Stimulated activated CD8-positive, alpha-beta memory T cell treated with anti-CD3 and anti-CD28 coated beads, Interleukin-15, amount 100 ng/mL, for 24 hours (primary cell): ENCODE measurements at regions not wholly inside any gene's neighbourhood (a gene's known extent, or its start where the extent isn't known, plus 50 kb on each side); places are given as distances from the start of the nearest gene placed in this dataset.
"Not testable (repeated sequence)": the region's sequence is repeated elsewhere in the genome, so short reads cannot be mapped to it uniquely, and the experiment has no call there.

Experiments
- DNase-seq: peaks from one replicate; pipeline ENCODE4 v3.0.0-alpha.2; 2020; ENCODE audit warnings: low read depth

DNA sequence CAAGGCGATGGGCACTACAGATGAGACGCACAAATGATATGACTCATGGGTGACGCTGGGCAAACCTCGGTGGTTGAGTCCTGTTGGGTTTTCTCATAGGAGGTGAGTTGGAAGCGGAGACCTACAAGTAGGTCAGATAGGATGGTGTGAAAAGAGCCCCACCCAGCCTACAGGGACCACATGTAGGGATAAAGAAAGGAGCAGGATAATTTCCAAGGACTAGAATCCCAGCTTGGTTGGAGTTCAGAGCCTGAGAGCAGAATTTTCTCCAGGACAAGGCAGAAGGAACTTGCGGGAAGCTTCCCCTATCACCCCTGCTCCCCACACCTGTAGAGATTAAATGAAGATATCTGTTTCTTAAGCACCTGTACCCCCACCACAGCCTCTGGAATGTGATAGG is 489.7 kb upstream of the CDH4 start:
- DNase-seq = no peak

DNA sequence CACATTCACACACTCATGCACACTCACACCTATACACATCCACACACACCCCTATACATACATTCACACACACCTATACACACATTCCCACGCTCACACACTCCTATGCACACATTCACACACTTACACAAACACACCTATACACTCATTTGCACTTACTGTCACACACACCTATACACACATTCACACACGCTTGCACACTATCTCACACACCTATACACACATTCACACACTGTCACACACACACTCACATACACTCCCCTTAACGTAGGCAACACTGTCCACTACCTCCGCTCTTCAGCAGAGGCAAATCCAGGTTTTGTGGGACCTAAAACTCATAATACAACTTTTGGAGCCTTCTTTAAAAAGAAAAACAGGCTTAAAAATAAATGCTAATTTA is 487.7 kb upstream of the CDH4 start:
- no peak for DNase-seq

DNA sequence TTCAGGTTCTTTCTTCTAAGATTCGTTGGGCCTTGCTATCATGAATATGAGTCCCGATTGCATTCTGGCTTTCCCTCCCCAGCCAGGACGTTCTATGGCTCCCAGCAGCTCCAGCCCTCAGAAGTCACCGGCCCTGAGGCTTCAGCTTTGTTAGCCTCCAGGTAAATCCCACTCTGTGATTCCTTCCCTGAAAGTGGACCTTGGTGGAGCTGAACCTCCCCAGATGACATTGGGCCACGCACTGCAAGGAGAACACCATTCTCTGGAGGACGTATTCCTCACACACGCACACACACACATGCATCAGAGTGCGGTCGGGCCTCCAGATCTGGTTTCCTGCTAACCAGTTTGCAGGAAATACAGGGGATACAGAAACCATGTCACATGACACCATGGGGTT is 487.3 kb upstream of the CDH4 start:
- DNase-seq = no peak

DNA sequence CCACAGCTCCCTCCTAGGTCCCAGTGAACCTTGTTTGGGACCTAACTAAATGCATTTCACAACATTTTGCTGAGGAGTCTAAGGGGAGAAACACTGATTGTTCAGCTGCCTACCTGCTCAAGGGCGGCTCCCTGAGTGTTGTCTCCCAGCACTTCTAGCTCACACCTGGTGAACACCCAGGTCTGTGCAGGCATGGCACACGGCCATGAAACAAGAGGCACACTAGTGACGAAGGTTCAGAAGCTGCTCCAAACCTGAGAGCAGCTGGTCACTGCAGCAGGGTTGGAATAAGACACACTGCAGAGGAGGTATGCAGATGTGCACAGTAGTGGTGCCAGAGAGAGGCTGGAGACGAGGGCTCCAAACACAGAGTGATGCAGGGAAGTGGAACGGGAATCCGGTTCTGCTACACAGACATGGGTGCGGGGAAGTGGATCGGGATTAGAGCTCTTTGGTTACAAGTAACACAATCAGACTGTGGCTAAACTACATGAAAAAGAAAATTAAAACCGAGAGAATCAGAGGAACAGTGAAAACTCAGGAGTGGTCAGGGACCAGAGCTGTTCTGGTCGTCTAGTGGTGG is 486.1 kb upstream of the CDH4 start:
- DNase-seq = no peak

DNA sequence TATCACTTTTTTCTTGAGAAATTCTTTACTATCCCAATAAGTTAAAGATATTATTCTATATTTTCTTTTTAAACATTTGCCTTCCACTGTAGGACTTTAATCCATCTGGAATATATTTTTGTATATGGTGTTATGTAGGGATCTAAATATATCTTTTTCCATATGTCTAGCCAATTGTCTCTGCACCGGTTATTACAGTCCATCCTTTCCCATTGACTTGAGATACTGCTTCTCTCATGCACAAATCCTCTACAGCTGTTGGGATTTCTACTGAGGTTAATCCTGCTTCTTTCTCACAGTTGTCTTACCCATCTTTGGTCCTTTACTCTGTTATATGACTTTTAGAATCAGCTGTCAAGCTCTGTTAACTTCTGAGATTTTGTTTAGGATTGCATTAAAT is 483.8 kb upstream of the CDH4 start:
- DNase-seq = no peak

DNA sequence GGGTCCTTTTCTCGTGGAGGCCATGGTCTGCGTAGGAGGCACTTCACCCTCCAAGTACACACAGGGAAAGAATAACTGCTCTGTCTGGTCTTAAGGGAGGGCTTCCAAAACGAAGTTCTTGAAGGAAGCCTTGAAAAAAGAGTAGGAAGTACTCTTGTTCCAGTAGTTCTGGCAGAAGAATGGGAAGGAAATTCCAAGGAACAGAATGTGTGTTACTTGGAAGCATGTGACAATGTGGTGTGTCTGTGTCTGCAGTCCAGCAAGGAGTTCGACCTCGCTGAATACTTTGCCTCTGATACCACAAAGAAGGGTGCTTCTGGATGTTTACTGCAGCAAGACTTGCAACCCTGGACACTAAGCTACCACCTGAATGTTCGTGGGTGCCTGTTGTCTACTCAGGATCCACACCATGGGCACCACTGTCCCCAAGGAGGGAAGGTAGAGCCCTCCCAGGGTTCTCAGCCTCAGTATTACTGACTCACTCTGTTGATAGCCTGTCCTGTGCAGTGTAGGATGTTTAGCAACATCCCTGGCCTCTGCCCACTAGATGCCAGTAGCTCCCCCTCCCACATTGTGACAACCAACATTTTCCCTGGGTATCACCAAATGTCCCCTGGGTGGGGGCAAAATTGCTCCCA is 471.6 kb upstream of the CDH4 start:
- no peak for DNase-seq

DNA sequence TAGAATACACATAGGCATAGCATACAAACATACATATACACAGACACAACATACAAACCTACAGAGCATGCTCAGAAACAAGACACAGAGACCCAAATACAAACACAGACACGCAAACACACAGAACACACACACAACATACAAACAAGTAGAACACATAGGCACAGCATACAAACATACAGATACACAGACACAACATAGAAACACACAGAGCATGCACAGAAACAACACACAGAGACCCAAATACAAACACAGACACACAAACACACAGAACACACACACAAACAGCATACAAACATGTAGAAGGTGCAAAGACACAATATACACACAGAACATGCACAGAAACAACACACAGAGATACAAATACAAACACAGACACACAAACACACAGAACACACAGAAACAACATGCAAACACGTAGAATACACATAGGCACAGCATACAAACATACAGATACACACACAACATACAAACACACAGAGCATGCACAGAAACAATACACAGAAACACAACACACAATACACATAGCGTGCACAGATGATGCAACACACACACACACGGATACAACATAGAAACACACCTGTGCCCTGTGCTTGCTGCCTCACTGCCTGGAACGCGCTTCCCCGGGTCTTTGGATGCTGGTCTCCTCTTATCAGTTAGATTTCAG is 469.0 kb upstream of the CDH4 start:
- DNase-seq = no peak

DNA sequence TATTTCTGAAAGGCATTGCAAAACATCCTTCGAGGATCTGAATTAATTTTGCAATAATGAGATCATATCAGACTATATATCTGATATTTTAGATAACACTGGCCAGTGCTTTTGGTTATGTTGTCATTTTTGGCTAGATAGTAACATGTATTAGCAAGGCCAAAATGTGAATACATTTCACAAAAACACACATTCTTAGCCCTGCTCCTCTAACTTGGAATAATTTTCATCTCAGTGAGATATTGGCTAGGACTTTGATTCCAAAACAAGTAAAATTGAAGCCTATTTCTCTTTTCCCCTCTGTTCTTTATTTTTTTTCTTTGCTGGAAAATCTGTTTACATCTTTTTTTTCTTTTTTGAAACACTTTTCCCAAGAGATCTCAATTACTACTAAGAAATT is 466.8 kb upstream of the CDH4 start:
- DNase-seq = no peak

DNA sequence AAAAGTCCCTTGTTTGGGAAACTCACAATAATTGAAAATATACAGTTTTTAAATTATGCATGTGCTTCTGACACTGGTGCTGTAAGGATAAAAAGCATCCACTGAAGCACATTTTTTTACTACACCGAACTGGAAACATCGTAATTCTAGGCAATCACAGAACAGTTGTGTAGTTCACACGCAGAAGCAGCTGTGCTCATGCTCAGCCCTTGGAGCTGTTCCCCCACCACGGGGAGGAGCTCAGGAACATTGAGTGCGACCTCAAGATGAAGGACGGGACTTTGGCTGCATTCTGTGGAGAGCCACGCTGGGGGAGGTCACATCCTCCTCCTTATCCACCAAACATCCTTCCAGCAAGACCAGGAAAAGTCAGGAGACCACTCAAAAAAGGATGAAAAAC is 466.3 kb upstream of the CDH4 start:
- no peak for DNase-seq

DNA sequence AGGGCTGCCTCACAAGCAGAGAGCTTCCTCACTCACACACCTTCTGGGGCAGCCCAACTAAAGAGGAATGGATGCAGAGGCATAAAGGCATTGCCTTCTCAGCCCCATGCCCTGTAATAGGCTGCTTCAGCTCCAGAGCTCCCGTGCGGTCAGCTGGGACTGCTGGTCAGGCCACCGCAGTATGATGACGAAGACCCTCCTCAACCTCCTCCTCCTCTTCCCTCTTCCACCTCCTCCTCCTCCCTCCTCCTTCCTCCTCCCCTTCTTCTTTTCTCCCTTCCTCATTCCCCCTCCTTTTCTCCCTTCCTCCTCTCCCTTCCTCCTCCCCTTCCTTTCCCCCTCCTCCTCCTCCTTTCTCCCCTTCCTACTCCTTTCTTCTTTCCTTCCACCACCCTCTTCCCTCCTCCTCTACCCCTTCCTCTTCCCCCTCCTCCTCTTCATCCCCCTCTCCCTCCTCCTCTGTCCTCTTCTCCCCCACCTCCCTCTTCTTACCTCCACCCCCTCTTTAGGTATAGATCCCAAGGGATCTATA is 465.3 kb upstream of the CDH4 start:
- no peak for DNase-seq

DNA sequence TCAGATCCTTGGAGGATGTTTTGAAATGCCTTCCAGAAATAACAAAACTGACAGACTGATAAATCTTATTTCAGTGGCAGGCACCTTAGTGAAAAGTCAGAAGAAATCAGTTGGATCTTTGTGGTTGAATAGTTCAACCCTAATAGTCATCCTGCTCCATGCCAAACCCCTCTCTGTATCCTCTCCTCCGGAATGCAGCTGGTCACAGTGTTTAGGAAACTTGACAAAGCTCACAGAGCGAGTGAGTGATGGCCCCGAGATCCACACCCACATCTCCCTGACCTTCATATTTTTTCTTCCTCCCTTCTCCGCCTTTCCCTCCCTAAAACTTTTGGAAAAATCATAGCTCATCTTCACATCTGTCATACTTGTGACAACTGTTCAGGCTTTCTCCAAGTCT is 464.8 kb upstream of the CDH4 start:
- no peak for DNase-seq

DNA sequence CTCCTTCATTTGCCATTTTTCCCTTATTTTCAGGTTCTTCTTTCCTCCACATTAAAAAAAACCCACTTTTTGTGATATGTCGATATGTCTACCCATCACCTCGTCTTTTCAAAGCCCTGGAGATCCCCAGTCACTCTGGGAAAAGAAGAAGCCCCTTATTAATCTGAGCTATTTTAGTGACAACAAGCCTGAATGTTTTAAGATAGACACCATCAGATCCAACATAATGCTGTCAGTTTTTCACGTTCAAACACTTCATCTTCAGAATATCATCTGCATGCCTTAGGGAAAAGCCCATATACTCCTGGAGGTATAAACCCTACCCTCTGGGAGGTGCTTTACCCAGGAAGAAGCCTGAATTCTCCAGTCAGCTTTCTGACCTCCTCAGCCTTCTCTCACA is 464.0 kb upstream of the CDH4 start:
- DNase-seq = no peak

DNA sequence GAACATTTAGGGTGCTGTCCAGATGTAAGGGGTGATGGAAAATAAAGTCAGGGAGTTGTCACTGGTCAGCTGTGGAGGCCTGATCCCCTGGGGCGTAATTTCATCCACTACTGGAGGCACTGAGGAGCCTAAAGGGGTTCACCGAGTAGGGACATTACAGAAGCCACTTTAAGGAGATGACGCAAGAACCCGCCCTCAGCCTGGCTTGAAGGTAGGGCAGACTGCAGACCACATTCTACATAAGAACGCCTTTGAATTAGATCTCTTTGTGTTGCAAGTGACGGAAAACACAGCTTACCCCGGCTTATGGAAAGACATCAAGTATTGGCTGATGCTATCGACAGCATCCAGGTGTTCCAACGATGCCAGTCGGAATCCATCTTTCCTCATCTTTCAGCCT is 462.7 kb upstream of the CDH4 start:
- DNase-seq = no peak

DNA sequence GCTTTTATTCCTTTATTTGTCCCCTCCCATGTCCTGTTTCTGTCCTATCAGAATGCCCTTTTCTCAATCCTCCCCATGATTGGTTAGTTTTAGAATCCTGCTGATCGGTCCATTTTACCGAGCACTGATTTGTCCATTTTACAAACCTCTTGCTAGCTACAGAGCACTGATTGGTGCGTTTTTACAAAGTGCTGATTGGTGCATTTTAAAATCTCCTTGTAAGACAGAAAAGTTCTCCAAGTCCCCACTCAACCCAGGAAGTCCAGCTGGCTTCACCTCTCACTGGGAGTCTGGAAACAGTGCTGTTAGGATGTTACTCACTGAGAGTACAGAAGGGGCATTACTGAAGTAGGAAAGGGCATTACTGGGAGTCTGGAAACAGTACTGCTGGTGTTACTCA is 461.7 kb upstream of the CDH4 start:
- not testable (repeated sequence) for DNase-seq

DNA sequence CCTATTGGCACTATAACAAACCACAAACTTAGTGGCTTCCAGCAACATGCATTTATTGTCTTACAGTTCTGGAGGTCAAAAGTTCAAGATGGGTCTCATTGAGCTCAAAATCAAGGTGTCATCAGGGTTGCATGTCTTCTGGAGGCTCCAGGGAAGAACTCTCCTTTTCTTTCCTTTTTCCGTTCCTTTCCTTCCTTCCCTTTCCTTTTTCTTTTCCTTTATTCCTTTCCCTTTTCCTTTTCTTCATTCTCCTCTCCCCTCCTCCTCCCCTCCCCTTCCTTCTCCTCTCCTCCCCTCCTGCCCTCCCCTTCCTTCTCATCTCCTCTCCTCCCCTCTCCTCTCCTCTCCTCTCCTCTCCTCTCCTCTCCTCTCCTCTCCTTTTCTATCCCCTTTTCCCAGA is 460.2 kb upstream of the CDH4 start:
- no peak for DNase-seq

DNA sequence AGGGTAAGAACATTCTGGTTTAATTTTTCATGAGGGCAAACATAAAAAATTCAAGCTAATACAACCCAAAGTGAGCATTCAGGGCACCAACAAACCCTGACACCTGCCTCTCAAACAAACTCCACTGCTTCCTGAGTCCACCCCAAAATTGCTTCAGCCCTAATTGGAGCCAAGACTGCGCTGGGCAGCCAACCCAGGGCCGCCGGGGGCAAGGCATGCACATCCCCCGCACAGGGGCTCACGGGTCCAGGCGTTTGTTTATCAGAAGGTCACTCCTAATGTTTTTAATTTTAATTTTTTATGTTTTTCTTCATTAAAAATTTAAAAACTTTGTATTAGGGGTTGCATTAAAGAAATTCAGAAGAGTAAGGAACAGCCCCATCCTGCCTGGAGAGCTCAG is 459.1 kb upstream of the CDH4 start:
- no peak for DNase-seq

DNA sequence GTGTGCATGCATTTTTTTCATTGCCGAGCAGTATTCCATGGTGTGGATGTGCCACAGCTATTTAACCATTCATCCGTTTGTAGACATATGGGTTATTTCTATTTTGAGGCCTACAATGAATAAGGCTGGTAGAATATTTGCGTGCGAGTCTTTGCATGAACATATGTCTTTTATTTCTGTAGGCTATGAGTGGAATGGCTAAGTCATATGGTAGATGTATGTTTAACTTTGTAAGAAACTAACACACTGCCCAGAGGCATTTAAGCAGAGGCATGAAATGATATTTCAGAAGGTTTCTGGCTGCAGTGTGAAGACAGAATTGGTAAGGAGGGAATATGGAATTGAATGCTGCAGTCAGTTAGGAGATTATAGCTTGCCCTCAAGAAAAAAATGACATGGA is 457.4 kb upstream of the CDH4 start:
- DNase-seq = no peak

DNA sequence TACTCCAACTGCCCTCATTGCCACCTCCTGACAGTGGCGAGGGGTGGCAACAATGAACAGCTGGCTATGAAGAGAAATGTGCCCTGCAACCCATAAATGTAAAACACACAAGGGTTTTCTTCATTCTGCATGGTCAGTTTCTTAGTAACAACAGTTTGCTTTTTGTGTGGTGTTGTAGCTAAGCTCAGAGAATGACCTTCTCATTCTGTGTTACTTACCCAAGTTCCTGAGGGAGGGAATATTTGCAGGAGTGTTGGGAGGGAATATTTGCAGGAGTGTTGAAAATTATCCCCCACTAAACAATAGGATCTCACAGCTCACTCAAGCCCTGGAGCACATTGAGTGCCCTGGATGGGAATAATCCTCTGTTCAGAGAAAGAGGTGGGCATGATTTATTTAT is 456.4 kb upstream of the CDH4 start:
- DNase-seq = no peak

DNA sequence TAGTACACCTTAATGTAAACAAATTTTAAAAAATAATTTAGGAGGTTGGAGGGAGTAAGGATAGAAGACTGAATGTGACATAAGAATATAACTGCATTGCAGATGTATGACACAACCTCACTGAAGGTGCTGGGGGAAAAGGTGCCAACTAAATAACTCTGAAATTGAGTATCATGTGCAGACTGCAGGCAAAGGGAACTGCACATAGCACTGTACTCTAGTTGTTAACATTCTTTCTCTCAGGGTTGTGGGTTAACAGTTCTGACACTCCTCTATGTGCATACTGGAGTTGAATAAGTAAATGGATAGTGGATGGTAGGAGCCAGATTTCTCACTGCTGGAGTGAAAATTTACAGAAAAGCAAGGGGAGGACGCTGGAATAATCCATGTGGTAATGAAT is 451.9 kb upstream of the CDH4 start:
- DNase-seq = no peak

DNA sequence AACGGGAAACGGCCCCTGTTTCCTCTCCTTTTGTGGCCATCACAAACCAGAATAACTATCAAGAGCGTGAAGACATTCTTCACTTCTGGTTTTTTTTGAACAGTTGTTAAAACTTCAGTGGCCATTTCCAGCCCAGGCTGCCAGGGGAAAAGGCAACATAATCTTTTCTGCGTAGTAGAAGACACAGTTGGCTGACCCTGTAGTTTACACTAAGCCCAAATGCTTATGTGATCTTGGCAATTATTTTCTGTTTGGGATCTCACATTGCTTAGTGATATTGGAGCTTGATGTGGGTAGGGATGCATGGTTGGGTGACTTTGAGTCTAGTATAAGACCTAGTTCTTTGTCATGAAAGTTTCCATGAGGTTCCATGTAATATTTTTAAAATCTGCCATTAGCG is 449.4 kb upstream of the CDH4 start:
- DNase-seq = no peak

DNA sequence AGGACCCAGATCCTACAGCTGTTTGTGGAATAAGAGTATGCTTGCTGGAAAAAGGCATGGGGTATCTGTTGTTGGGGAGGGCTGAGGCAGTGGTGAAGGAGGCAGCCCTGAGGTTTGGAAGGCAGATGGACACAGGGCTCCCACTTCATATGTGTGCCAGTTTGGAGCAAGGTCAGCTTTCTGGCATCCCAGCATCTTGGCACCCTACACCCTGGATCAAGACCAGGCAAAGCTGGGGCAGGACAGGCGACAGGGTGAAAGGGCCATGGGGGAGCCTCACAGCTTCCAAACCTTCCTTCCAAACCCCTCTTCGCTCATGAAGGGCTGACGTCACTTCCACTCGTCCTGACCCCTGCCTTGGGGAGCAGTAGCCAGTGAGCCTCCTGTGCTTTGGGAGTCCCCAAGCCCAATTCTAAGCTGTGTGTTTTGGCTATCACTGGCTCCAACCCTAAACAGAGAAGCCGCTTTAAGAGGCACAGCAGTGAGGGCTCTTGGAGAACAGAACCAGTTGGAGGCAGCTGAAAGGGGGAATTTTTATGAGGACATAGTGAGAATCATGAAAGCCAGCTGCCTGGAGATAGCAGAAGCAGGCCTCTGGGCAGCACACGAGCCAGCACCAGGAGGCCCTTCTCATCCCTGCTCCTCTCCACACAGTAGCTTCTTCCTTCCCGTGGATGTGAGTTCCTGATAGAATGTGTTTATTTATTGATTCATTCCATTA is 448.6 kb upstream of the CDH4 start:
- no peak for DNase-seq

DNA sequence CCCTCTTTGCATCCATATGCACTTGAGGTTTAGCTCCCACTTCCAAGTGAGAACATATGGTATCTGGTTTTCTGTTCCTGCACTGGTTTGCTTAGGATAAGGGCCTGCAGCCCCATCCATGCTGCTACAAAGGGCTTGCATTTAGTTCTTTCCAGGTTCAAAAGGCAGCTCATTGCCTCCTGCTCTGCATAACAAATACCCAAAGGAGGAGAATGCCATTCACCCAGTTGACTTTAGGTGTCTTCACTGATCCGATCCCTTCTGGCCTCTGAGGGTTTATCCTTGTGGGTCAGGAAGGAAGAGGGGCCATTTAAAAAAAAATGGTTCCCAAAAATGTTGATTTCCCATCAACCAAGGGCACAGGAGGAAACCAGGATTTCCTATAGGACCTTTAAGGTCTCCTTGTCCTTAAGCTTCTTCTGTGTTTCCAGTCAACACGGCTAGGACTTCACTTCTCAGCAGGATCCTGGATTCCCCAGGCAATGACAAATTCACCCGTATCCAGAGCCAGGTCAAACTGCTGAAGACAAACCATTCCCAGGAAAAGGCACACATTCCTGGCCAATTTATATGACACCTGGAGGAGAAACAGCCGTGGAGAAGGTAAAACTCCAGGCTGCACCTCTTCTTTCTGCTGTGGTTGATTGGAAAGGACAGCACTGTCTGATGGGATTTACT is 447.7 kb upstream of the CDH4 start:
- DNase-seq = no peak
